Hepatocyte (in vitro differentiated cells): ENCODE measurements at regions not wholly inside any gene's neighbourhood (a gene's known extent, or its start where the extent isn't known, plus 50 kb on each side); places are given as distances from the start of the nearest gene placed in this dataset.
A peak's percentile ranks its signal among the peaks of the same experiment; 100 is the strongest.

Source experiments
- DNase-seq: peaks from one replicate; pipeline ENCODE4 v3.0.0-alpha.2; 2016; ENCODE audit warnings: low spot score
- H2AFZ ChIP-seq: fragments of 200-600 bp; sonication (generic); 2 replicates; pipeline ENCODE4 v1.6.0; 2016; ENCODE audit warnings: antibody characterized with exemption, mild to moderate bottlenecking
- H3K27ac ChIP-seq: fragments of 200-600 bp; sonication (generic); 2 replicates; pipeline ENCODE4 v1.5.1; 2016; ENCODE audit warnings: mild to moderate bottlenecking
- H3K27me3 ChIP-seq: fragments of 200-600 bp; sonication (generic); 2 replicates; pipeline ENCODE4 v1.6.1; 2016
- H3K36me3 ChIP-seq: fragments of 200-600 bp; sonication (generic); replicated peaks from 2 replicates; pipeline ENCODE4 v1.5.1; 2016; ENCODE audit warnings: low read depth; ENCODE audit not compliant: insufficient read depth
- H3K4me1 ChIP-seq: fragments of 200-600 bp; sonication (generic); 2 replicates; pipeline ENCODE4 v1.5.1; 2016; ENCODE audit warnings: mild to moderate bottlenecking, moderate library complexity; ENCODE audit not compliant: insufficient read depth
- H3K4me2 ChIP-seq: fragments of 200-600 bp; sonication (generic); 2 replicates; pipeline ENCODE4 v1.6.0; 2016
- H3K4me3 ChIP-seq: fragments of 200-600 bp; sonication (generic); 2 replicates; pipeline ENCODE4 v1.5.1; 2016; ENCODE audit warnings: mild to moderate bottlenecking
- H3K79me2 ChIP-seq: fragments of 200-600 bp; sonication (generic); 2 replicates; pipeline ENCODE4 v1.6.0; 2017; ENCODE audit warnings: mild to moderate bottlenecking
- H3K9me2 ChIP-seq: fragments of 200-600 bp; sonication (generic); replicated peaks from 2 replicates; pipeline ENCODE4 v1.6.0; 2017; ENCODE audit warnings: mild to moderate bottlenecking; ENCODE audit not compliant: insufficient read depth
- H3K9me3 ChIP-seq: fragments of 200-600 bp; sonication (generic); 2 replicates; pipeline ENCODE4 v1.5.1; 2016; ENCODE audit warnings: low read depth, mild to moderate bottlenecking
- H4K20me1 ChIP-seq: fragments of 200-600 bp; sonication (generic); 2 replicates; pipeline ENCODE4 v1.6.0; 2016; ENCODE audit warnings: mild to moderate bottlenecking; ENCODE audit not compliant: insufficient read depth, poor library complexity, severe bottlenecking
- CTCF ChIP-seq: fragments of 200-600 bp; sonication (generic); IDR thresholded peaks from 2 replicates; pipeline ENCODE4 v1.5.1; 2016; ENCODE audit warnings: antibody characterized with exemption, mild to moderate bottlenecking; ENCODE audit not compliant: poor library complexity
- EZH2 ChIP-seq: fragments of 200-600 bp; sonication (generic); IDR thresholded peaks from 2 replicates; pipeline ENCODE4 v1.6.1; 2016; ENCODE audit warnings: antibody characterized with exemption, mild to moderate bottlenecking, borderline replicate concordance
- EZH2phosphoT487 ChIP-seq: fragments of 200-600 bp; sonication (generic); IDR thresholded peaks from one replicate; pipeline ENCODE4 v1.6.1; 2018; ENCODE audit warnings: antibody characterized with exemption, mild to moderate bottlenecking, low read depth, moderate library complexity; ENCODE audit not compliant: unreplicated experiment, severe bottlenecking
- WGBS: methylation state at CpG from one replicate; pipeline ENCODE4 v1.1.6; 2016; ENCODE audit warnings: low lambda C conversion rate; ENCODE audit errors: missing lambda C conversion rate; 5-methylcytosine and 5-hydroxymethylcytosine counted together

- WGBS: 45% methylated on average over 7 of the region's 7 CpGs
- H2AFZ ChIP-seq: no peak overlapping the region
- no peak overlapping the region for H3K27ac ChIP-seq
- H3K36me3 ChIP-seq: no peaks in the 10 kb centered on the region
- DNase-seq: peak; percentile 6
- no peak overlapping the region for H3K4me2 ChIP-seq
- no peaks in the 10 kb centered on the region for H3K9me3 ChIP-seq
- no peaks in the 10 kb centered on the region for H3K79me2 ChIP-seq
- no peaks in the 10 kb centered on the region for H4K20me1 ChIP-seq
- H3K27me3 ChIP-seq: no peaks in the 10 kb centered on the region
- H3K9me2 ChIP-seq: no peaks in the 10 kb centered on the region
- no peak overlapping the region for H3K4me3 ChIP-seq
- TF ChIP-seq CTCF: no peak
- TF ChIP-seq EZH2phosphoT487: no peak
- no peaks in the 10 kb centered on the region for H3K4me1 ChIP-seq
Observed at GRCh38 chr11:42596576-42597145, 715.1 kb upstream of the API5 start.

GRCh38 chr11:42598341-42598740 lies 713.5 kb upstream of the API5 start:
- Histone ChIP-seq H2AFZ (no peak overlapping the region), H4K20me1 (no peaks in the 10 kb centered on the region), H3K36me3 (no peaks in the 10 kb centered on the region), H3K27ac (no peak overlapping the region), H3K4me1 (no peaks in the 10 kb centered on the region), H3K4me3 (no peak overlapping the region), H3K9me3 (no peaks in the 10 kb centered on the region), H3K79me2 (no peaks in the 10 kb centered on the region), H3K9me2 (no peaks in the 10 kb centered on the region), H3K4me2 (no peak overlapping the region), H3K27me3 (no peaks in the 10 kb centered on the region)
- no peak for DNase-seq
- 89% methylated on average over 3 of the region's 3 CpGs for WGBS
- TF ChIP-seq EZH2phosphoT487 (no peak), EZH2 (no peak), CTCF (no peak)

- no peaks in the 10 kb centered on the region for H3K27me3 ChIP-seq
- H3K9me3 ChIP-seq: no peaks in the 10 kb centered on the region
- no peak overlapping the region for H3K4me3 ChIP-seq
- H3K27ac ChIP-seq: no peak overlapping the region
- H3K9me2 ChIP-seq: no peaks in the 10 kb centered on the region
- H3K36me3 ChIP-seq: no peaks in the 10 kb centered on the region
- H2AFZ ChIP-seq: no peak overlapping the region
- no peaks in the 10 kb centered on the region for H4K20me1 ChIP-seq
- TF ChIP-seq EZH2 (no peak), CTCF (no peak), EZH2phosphoT487 (no peak)
- no peaks in the 10 kb centered on the region for H3K4me1 ChIP-seq
- no peak overlapping the region for H3K4me2 ChIP-seq
- 97% methylated on average over 2 of the region's 2 CpGs for WGBS
- no peak for DNase-seq
- H3K79me2 ChIP-seq: no peaks in the 10 kb centered on the region
Observed at GRCh38 chr11:42620796-42621195, 691.0 kb upstream of the API5 start.
